Stimulated activated naive CD8-positive, alpha-beta T cell treated with anti-CD3 and anti-CD28 coated beads, Interleukin-15, Interleukin-2, amounts not matched to agents 100 ng/mL and 50 ng/mL, for 24 hours (primary cell): ENCODE measurements at regions not wholly inside any gene's neighbourhood (a gene's known extent, or its start where the extent isn't known, plus 50 kb on each side); places are given as distances from the start of the nearest gene placed in this dataset.
"Not testable (repeated sequence)": the region's sequence is repeated elsewhere in the genome, so short reads cannot be mapped to it uniquely, and the experiment has no call there.

Experiments used
- H3K27ac Mint-ChIP-seq: one replicate; pipeline ENCODE4 v1.8.0; 2021; ENCODE audit warnings: mild to moderate bottlenecking, mixed read lengths
- H3K27me3 Mint-ChIP-seq: one replicate; pipeline ENCODE4 v1.8.0; 2021; ENCODE audit warnings: mixed read lengths
- H3K36me3 Mint-ChIP-seq: one replicate; pipeline ENCODE4 v1.8.0; 2021; ENCODE audit warnings: low read depth, mixed read lengths
- H3K4me1 Mint-ChIP-seq: one replicate; pipeline ENCODE4 v1.8.0; 2021; ENCODE audit warnings: low read depth, mixed read lengths
- H3K4me3 Mint-ChIP-seq: one replicate; pipeline ENCODE4 v1.8.0; 2021; ENCODE audit warnings: mild to moderate bottlenecking, mixed read lengths
- H3K9me3 Mint-ChIP-seq: one replicate; pipeline ENCODE4 v1.8.0; 2021; ENCODE audit warnings: mixed read lengths

GRCh38 chr1:101142244-101142643 is 94.6 kb upstream of the S1PR1 start:
- Mint-ChIP-seq H3K4me1 (peaks cover 47% of the 10 kb centered on the region), H3K27ac (no peak overlapping the region), H3K27me3 (no peaks in the 10 kb centered on the region), H3K36me3 (no peaks in the 10 kb centered on the region), H3K4me3 (no peak overlapping the region), H3K9me3 (peaks cover 3% of the 10 kb centered on the region)

GRCh38 chr1:101141376-101141775 is 95.4 kb upstream of the S1PR1 start:
- Mint-ChIP-seq H3K27ac (no peak overlapping the region), H3K4me3 (no peak overlapping the region), H3K36me3 (no peaks in the 10 kb centered on the region), H3K4me1 (peaks cover 55% of the 10 kb centered on the region), H3K27me3 (no peaks in the 10 kb centered on the region), H3K9me3 (peaks cover 3% of the 10 kb centered on the region)

DNA sequence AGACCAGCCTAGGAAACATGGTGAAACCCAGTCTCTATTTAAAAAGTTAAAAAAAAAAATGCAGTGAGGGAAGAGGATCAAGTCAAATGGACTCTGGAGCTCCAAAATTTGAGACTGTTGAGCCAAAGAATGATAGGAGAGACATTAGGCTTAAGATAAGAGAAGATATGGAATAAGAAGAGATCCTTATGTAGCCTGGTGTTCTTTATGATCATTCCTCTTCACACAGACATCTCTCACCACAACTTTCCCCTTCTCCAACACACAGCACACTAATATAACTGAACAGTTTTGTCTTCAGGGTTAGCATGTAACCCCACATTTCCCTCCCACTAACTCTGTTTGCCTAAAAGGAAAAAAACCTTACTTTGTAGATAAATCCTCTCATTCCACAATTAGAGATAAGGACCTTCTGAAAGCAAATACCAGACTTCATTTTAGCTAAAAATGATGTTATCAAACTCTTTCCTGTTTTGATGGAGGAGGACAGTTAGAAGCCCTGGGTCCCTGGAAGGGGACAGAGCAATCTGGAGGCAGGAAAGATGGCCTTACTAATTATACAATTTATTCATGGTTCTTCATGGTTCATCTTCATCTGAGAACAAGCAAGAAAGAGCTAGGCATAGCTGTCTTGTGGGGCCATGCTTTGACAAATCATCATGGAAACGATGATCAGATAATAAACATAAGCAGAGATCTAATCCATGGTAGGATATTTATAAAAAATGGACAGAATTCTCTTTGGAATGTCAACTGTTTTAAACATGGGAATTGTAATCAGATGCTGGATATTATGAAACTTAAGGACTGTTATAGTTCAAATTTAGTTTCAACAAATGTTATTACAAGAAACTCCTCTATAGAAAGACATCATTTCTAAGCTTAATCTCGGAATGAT is 96.7 kb upstream of the S1PR1 start:
- no peaks in the 10 kb centered on the region for H3K27me3 Mint-ChIP-seq
- peaks cover 3% of the 10 kb centered on the region for H3K9me3 Mint-ChIP-seq
- no peaks in the 10 kb centered on the region for H3K36me3 Mint-ChIP-seq
- no peak overlapping the region for H3K27ac Mint-ChIP-seq
- H3K4me1 Mint-ChIP-seq: peaks cover 61% of the 10 kb centered on the region
- H3K4me3 Mint-ChIP-seq: no peak overlapping the region

- Mint-ChIP-seq H3K36me3 (no peaks in the 10 kb centered on the region), H3K9me3 (peaks cover 3% of the 10 kb centered on the region), H3K4me1 (peaks cover 62% of the 10 kb centered on the region), H3K27ac (peak overlapping the region; percentile 78), H3K4me3 (no peak overlapping the region), H3K27me3 (no peaks in the 10 kb centered on the region)
Measured at GRCh38 chr1:101139130-101139529, 97.7 kb upstream of the S1PR1 start.

- Mint-ChIP-seq H3K9me3 (no peaks in the 10 kb centered on the region), H3K36me3 (no peaks in the 10 kb centered on the region), H3K27me3 (no peaks in the 10 kb centered on the region), H3K4me3 (peak overlapping the region; percentile 46), H3K27ac (peak overlapping the region; percentile 83), H3K4me1 (peaks cover 72% of the 10 kb centered on the region)
Measured at GRCh38 chr1:101137144-101138126, 99.4 kb upstream of the S1PR1 start.

DNA sequence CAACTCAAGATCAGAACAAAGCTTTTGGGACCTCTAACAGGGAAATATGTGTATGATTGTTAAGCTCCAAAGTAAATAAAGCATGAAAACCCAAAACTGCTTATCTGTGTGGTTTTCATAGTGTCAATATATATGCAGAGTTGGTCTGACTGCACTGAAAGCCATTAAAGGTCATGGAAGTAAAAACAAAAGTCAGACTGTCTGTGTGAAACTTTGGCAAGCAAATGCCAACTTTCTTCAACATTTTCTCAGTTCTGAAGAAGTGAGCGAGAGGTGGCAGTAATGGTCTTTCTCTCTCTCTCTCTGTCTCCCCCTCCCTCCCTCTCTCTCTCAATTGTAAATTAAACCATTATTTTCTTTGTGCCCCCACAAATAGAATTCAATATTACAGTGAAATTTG is 100.1 kb upstream of the S1PR1 start:
- H3K9me3 Mint-ChIP-seq: no peaks in the 10 kb centered on the region
- H3K27ac Mint-ChIP-seq: peak overlapping the region; percentile 83
- peaks cover 76% of the 10 kb centered on the region for H3K4me1 Mint-ChIP-seq
- H3K27me3 Mint-ChIP-seq: no peaks in the 10 kb centered on the region
- H3K36me3 Mint-ChIP-seq: no peaks in the 10 kb centered on the region
- H3K4me3 Mint-ChIP-seq: peak overlapping the region; percentile 46

GRCh38 chr1:101136271-101136670 is 100.5 kb upstream of the S1PR1 start:
- peak overlapping the region; percentile 24 for H3K27ac Mint-ChIP-seq
- no peaks in the 10 kb centered on the region for H3K36me3 Mint-ChIP-seq
- H3K27me3 Mint-ChIP-seq: no peaks in the 10 kb centered on the region
- peaks cover 80% of the 10 kb centered on the region for H3K4me1 Mint-ChIP-seq
- peak overlapping the region; percentile 16 for H3K4me3 Mint-ChIP-seq
- no peaks in the 10 kb centered on the region for H3K9me3 Mint-ChIP-seq

- no peaks in the 10 kb centered on the region for H3K27me3 Mint-ChIP-seq
- no peaks in the 10 kb centered on the region for H3K36me3 Mint-ChIP-seq
- H3K4me1 Mint-ChIP-seq: peaks cover 86% of the 10 kb centered on the region
- no peak overlapping the region for H3K27ac Mint-ChIP-seq
- H3K9me3 Mint-ChIP-seq: no peaks in the 10 kb centered on the region
- H3K4me3 Mint-ChIP-seq: no peak overlapping the region
Measured at GRCh38 chr1:101135526-101135925, 101.3 kb upstream of the S1PR1 start.

DNA sequence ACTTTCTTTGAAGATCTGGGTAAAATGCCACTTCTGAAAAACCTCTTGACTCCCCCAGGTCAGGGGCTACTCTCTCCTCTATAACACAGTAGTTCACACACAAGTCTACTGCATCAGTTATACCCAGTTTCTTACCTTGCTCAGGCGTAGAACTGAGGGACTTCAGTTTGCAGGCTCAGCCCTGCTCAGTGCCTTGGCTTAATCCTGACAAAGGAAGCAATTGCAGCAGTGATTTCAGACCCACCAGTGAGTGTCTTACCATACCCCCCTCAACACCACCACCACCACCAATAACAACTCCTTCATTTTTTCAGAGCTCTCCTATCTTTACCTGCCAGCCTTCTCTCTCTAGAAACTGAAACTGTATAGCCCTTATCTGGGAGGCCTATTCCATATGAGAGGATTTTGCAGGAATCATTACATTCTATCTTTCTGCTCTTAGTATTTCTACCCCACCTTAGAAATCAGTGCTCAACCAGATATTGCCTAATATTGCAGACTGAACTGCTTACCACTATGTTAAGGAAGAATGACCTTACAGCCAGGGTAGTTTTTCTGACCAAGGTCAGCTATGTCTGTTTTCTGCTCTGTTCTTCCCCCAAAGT is 105.5 kb upstream of the S1PR1 start:
- H3K4me1 Mint-ChIP-seq: peaks cover 77% of the 10 kb centered on the region
- H3K27ac Mint-ChIP-seq: no peak overlapping the region
- no peaks in the 10 kb centered on the region for H3K36me3 Mint-ChIP-seq
- no peaks in the 10 kb centered on the region for H3K27me3 Mint-ChIP-seq
- H3K4me3 Mint-ChIP-seq: no peak overlapping the region
- H3K9me3 Mint-ChIP-seq: no peaks in the 10 kb centered on the region

DNA sequence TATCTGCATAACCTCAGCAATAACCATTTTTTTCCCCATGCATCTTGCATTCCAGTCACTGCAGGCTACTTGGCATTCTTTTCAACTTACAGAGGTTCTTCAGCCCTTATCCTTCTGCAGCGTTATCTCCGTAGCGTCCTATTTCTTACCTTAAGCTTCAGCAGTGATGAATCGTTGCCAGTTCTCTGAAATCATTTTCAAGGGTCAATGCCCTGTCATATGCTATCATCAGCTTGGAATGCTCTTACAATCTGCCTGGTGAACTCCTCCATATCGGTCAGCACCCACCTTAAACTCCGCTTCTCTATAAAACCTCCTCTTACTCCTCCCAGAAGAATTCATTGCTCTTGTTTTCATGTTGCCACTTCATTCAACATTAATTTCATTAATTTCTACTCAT is 105.1 kb upstream of the DPH5 start:
- Mint-ChIP-seq H3K27ac (no peak overlapping the region), H3K36me3 (no peaks in the 10 kb centered on the region), H3K4me3 (no peak overlapping the region), H3K9me3 (no peaks in the 10 kb centered on the region), H3K27me3 (no peaks in the 10 kb centered on the region), H3K4me1 (peaks cover 70% of the 10 kb centered on the region)

DNA sequence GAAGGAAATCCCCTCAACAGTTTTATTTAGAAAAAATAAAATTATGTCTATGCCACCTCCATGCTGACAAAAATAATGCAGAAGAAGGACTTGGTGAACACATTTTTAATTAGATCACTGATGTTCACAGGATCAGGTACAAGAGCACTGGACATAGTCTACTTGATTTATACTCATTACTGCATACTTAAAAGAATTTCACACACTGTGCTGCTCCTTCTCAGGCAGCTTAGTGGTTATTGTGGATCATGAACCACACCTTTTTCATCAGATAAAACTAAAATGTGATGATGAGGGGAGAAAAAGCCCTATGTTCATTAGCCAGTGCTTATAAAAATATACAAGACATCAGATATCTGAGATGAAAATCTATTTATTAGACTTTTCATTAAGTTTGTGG is 103.3 kb upstream of the DPH5 start:
- H3K36me3 Mint-ChIP-seq: no peaks in the 10 kb centered on the region
- H3K4me1 Mint-ChIP-seq: peaks cover 63% of the 10 kb centered on the region
- H3K9me3 Mint-ChIP-seq: no peaks in the 10 kb centered on the region
- peak overlapping the region; percentile 79 for H3K27ac Mint-ChIP-seq
- H3K27me3 Mint-ChIP-seq: no peaks in the 10 kb centered on the region
- H3K4me3 Mint-ChIP-seq: no peak overlapping the region

DNA sequence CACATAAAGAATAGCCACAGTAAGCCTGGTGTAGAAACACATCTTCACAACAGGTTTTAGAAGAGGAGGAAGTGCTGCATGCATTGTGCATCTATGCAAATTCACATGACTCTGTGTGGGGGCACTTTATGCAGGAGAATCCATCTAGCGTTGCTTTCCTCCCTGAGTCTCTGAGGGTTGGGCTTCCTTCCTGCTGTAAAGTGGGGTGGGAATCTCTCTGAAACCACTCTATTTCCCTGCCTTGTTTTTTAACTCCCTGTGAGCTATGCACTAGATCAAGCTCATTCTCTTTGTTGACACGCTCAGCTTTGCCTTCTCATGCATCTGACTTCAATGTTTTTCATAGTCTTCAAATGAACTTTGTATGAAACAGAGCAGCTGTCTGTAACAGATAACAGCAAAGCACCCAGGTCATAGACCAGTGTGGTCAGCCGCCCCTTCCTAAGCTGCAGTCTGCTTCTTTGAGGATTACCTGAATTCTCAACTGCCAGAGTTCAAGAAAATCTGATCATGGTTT is 102.7 kb upstream of the DPH5 start:
- no peaks in the 10 kb centered on the region for H3K9me3 Mint-ChIP-seq
- H3K4me3 Mint-ChIP-seq: peak overlapping the region; percentile 42
- peaks cover 65% of the 10 kb centered on the region for H3K4me1 Mint-ChIP-seq
- H3K36me3 Mint-ChIP-seq: no peaks in the 10 kb centered on the region
- peak overlapping the region; percentile 79 for H3K27ac Mint-ChIP-seq
- H3K27me3 Mint-ChIP-seq: no peaks in the 10 kb centered on the region

GRCh38 chr1:101124405-101124804 is 98.8 kb upstream of the DPH5 start:
- Mint-ChIP-seq H3K27me3 (no peaks in the 10 kb centered on the region), H3K36me3 (no peaks in the 10 kb centered on the region), H3K27ac (no peak overlapping the region), H3K4me1 (peaks cover 71% of the 10 kb centered on the region), H3K9me3 (no peaks in the 10 kb centered on the region), H3K4me3 (no peak overlapping the region)

DNA sequence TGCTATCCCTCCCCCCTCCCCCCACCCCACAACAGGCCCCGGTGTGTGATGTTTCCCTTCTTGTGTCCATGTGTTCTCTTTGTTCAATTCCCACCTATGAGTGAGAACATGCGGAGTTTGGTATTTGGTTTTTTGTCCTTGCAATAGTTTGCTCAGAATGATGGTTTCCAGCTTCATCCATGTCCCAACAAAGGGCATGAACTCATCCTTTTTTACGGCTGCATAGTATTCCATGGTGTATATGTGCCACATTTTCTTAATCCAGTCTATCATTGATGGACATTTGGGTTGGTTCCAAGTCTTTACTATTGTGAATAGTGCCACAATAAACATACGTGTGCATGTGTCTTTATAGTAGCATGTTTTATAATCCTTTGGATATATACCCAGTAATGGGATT is 98.3 kb upstream of the DPH5 start:
- H3K9me3 Mint-ChIP-seq, H3K4me3 Mint-ChIP-seq, H3K36me3 Mint-ChIP-seq, H3K27ac Mint-ChIP-seq, H3K27me3 Mint-ChIP-seq: not testable (repeated sequence)
- H3K4me1 Mint-ChIP-seq: peaks cover 68% of the 10 kb centered on the region
